Ishikawa (cell line): ENCODE measurements at regions not wholly inside any gene's neighbourhood (a gene's known extent, or its start where the extent isn't known, plus 50 kb on each side); places are given as distances from the start of the nearest gene placed in this dataset.

ENCODE experiments used
- CEBPB ChIP-seq: IDR thresholded peaks from 2 replicates; pipeline ENCODE4 v1.6.1; 2012
- CREB1 ChIP-seq: IDR thresholded peaks from 2 replicates; pipeline ENCODE4 v1.6.1; 2012; ENCODE audit warnings: low read depth
- EGR1 ChIP-seq: IDR thresholded peaks from 2 replicates; pipeline ENCODE4 v1.6.1; 2012
- EP300 ChIP-seq: IDR thresholded peaks from 2 replicates; pipeline ENCODE4 v1.6.1; 2012; ENCODE audit warnings: borderline replicate concordance
- FOXM1 ChIP-seq: IDR thresholded peaks from 2 replicates; pipeline ENCODE4 v1.6.1; 2012; ENCODE audit warnings: low read depth, borderline replicate concordance
- MAX ChIP-seq: IDR thresholded peaks from 2 replicates; pipeline ENCODE4 v1.6.1; 2012
- NFIC ChIP-seq: IDR thresholded peaks from 2 replicates; pipeline ENCODE4 v1.6.1; 2012
- RAD21 ChIP-seq: IDR thresholded peaks from 2 replicates; pipeline ENCODE4 v1.6.1; 2012; ENCODE audit warnings: low read depth
- TAF1 ChIP-seq: IDR thresholded peaks from 2 replicates; pipeline ENCODE4 v1.6.1; 2012; ENCODE audit warnings: low read depth, mild to moderate bottlenecking
- TCF12 ChIP-seq: IDR thresholded peaks from 2 replicates; pipeline ENCODE4 v1.6.1; 2012; ENCODE audit warnings: low read depth
- TEAD4 ChIP-seq: IDR thresholded peaks from 2 replicates; pipeline ENCODE4 v1.6.1; 2012
- USF1 ChIP-seq: IDR thresholded peaks from 2 replicates; pipeline ENCODE4 v1.6.1; 2012
- YY1 ChIP-seq: IDR thresholded peaks from 2 replicates; pipeline ENCODE4 v1.6.1; 2012; ENCODE audit warnings: low read depth
- ZBTB7A ChIP-seq: IDR thresholded peaks from 2 replicates; pipeline ENCODE4 v1.6.1; 2012; ENCODE audit warnings: low read depth
- TF ChIP-seq, protein P1 (sequence below): IDR thresholded peaks from 2 replicates; pipeline ENCODE4 v1.6.1; 2012; ENCODE audit warnings: low read depth, mild to moderate bottlenecking

DNA sequence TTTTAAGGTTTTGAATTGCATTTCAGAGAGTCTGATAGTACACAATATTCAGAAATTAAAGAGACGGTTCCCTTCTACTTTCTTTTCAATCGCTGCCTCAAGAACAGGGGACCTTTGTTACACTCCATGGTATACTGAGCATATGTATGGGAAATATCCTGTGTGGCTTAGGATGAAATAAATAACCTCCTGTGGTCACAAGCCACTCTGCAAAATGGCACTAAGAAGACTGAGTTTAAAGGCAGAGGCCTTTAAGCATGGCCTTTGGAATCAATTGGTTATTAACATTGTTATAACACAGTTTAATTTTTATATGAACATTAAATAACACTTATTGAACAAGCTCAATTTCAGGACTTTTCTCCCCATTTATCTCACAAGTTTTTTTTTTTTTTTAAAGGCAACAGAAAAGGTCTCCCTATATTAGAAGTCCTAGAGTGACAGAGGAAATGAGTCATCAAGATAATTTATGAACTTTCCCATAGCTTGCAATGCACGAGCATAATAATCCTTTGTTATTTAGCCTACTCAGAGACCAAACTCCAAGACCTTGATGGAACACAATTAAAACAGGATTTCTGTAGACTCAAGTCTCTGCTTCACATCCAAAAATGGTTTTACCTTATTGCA, 341.9 kb downstream of the TMEM167A start:
- TF ChIP-seq ZBTB7A = no peak
- TF ChIP-seq TAF1 = no peak
- TF ChIP-seq MAX = no peak
- TF ChIP-seq, protein P1, sequence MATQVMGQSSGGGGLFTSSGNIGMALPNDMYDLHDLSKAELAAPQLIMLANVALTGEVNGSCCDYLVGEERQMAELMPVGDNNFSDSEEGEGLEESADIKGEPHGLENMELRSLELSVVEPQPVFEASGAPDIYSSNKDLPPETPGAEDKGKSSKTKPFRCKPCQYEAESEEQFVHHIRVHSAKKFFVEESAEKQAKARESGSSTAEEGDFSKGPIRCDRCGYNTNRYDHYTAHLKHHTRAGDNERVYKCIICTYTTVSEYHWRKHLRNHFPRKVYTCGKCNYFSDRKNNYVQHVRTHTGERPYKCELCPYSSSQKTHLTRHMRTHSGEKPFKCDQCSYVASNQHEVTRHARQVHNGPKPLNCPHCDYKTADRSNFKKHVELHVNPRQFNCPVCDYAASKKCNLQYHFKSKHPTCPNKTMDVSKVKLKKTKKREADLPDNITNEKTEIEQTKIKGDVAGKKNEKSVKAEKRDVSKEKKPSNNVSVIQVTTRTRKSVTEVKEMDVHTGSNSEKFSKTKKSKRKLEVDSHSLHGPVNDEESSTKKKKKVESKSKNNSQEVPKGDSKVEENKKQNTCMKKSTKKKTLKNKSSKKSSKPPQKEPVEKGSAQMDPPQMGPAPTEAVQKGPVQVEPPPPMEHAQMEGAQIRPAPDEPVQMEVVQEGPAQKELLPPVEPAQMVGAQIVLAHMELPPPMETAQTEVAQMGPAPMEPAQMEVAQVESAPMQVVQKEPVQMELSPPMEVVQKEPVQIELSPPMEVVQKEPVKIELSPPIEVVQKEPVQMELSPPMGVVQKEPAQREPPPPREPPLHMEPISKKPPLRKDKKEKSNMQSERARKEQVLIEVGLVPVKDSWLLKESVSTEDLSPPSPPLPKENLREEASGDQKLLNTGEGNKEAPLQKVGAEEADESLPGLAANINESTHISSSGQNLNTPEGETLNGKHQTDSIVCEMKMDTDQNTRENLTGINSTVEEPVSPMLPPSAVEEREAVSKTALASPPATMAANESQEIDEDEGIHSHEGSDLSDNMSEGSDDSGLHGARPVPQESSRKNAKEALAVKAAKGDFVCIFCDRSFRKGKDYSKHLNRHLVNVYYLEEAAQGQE = no peak
- TF ChIP-seq RAD21 = no peak
- no peak for TF ChIP-seq EGR1
- no peak for TF ChIP-seq NFIC
- no peak; the same call in 1 of the 2 replicates for TF ChIP-seq EP300

DNA sequence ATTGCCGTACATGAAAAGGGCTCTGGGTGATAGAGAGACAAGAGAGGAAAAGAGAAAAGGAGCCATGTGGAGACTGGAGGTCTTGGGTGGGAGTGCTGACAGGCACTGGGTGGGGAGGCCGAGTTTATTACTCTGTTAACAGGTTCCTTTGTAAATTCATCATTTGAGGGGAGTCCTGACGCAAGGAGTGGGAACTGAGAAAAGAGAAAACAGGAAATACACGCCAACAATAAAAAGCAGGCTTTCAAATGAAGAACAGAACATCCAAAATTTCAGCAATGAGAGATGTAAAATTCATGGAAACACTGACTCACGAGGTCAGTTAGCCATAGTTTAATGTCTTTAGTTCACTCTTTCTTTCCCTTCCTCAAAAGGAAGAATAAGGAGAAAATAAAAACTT, 342.8 kb downstream of the TMEM167A start:
- TF ChIP-seq TEAD4 (no peak), NFIC (no peak), MAX (no peak), YY1 (no peak), CREB1 (no peak), EP300 (no peak), TCF12 (no peak), ZBTB7A (no peak), FOXM1 (no peak), CEBPB (no peak), EGR1 (no peak), USF1 (no peak), RAD21 (no peak), TAF1 (no peak)
- TF ChIP-seq, protein P1 = no peak

DNA sequence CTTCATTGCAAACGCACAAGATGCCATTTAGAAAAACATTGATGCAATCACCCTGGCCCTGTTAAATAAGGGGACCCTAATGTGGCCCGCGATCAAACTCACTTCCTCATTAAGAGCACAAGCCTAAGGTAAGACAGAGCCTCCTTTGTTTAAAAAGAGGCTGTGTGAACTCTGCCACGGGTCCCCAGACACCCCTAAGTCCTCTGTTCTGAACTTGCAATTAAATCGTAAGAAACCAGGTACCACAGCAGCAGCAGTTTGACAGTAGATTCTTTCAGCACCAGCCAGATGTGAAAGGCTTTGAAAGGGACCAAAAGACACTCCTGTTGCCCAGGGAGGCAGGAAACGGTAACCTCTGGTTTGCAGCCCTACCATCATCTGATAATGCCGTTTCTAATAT, 346.3 kb downstream of the TMEM167A start:
- TF ChIP-seq ZBTB7A (no peak), MAX (no peak), TCF12 (no peak), USF1 (no peak), CREB1 (no peak), TAF1 (no peak), TEAD4 (no peak), NFIC (no peak), YY1 (no peak), EP300 (no peak)
- TF ChIP-seq, protein P1 = no peak

DNA sequence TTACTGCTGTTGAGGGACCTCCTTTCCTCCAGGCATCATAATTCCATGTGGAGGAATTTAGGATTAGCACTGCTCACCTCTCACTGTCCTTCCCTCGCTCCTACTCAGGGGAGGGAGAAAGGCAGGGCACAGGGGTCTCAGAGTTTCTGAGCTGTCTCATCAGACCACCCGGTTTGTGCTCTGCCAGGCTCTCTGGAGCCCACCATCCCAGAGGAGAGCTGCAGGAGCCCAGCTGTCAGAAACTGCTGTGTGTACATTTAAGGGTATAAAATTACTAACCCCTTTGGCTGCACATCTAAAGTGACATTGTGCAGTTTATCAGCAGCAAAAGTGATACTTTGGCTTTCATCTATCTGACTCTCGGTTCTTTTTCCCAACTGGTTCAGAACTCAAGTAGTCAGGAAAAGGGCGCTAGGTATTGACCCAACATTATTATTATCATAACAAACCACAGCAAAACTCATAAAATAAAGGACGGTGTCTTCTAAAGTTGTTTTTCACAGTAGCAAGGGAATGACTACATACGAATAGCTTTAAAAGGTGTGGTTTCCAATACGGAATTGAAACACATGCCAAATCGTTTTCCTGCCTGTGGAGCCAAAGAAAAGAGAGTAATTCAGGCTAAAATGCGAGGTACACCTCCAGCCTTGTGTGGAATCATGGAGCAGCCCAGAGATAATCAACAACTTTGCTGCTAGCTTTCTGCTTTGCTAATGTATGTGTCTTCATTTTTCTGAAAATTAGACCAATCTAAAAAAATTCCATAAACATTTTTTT, 348.1 kb downstream of the TMEM167A start:
- TF ChIP-seq RAD21 (no peak), NFIC (no peak), MAX (no peak), USF1 (no peak), TAF1 (no peak), ZBTB7A (no peak), EP300 (no peak), CREB1 (no peak), TCF12 (no peak), YY1 (no peak), CEBPB (no peak), EGR1 (no peak), FOXM1 (no peak), TEAD4 (no peak)
- TF ChIP-seq, protein P1 = no peak
